Endothelial cell of hepatic sinusoid (primary cell): ENCODE measurements at regions not wholly inside any gene's neighbourhood (a gene's known extent, or its start where the extent isn't known, plus 50 kb on each side); places are given as distances from the start of the nearest gene placed in this dataset.
"Not testable (repeated sequence)": the region's sequence is repeated elsewhere in the genome, so short reads cannot be mapped to it uniquely, and the experiment has no call there.

Experiments used
- in situ Hi-C: cut with HindIII; loops from 2 replicates; pipeline ENCODE4 v1.10.0; 2017; ENCODE audit warnings: low sequenced_read_pairs

DNA sequence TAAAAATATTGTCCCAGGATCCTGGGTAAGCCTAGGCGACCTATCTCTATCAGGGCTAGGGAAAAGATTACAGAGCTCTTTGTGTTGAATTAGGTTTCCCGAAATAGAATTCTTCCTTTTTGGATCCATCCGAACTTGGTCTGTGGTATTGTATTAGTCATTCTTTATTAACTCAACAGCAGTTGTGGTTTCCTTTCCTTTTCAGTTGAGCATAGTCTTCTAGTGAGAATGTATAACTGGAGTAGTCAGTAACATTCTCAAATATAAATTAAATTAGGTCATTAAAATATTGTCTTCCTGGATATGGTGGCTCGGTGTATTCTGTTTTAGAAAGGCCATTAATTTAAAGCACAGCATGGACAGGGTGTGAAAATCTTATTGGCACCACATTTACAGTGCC lies 520.4 kb downstream of the NLGN4X start:
- in situ Hi-C loops, result no loop called here

DNA sequence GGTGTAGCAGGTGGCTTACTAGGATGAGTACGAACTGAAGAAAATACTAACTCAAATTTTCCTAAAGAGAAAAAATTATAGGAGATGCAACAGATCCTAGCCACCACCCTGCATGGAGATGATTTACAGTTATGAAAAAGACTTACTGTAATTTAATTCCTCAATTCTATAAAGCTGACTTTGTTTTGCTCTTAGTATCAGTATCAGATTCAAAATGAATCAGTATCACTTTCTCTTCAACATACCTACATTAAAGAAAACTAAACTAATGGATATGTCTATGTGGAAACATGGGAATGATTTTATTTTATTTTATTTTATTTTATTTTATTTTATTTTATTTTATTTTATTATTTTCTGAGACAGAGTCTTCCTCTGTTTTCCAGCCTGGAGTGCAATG lies 525.8 kb downstream of the NLGN4X start:
- in situ Hi-C loops, result no loop called here

DNA sequence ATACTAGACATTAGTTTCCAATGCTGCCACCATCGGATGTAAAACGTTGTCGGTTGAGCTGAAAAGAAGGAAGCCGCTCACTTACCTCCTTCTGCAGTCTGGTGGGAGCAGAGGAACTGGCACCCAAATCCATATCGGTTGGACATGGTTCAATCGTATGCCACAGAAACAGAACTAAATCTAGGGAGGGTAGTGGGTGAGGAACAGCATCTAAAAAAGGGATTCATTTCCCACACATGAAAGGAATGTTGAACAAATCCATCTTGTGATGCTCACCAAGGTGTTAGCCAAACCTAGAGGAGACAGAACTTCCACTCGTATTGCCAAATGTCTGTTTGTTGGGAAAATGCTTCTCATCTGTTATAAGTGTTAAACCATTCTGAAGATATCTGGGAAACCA lies 532.7 kb downstream of the NLGN4X start:
- in situ Hi-C loops, result no loop called here

DNA sequence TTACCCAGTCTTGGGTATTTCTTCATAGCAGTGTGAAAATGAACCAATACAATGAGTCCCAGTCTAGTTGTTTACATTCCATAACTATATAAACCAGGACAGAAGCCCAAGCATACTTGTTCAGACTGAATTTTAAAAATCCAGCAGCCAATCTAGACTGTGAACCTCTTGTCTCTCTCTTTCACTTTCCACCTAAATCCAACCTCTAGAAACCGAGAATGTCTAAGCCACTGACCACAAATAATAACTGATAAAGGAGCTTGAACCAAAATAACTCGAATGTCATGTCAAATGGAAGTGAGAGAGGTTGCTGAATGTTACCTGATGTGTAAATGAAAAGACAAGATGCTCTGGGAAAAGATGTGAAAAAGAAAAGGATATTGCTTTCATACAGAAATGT lies 544.7 kb downstream of the NLGN4X start:
- in situ Hi-C loops, result no loop called here

DNA sequence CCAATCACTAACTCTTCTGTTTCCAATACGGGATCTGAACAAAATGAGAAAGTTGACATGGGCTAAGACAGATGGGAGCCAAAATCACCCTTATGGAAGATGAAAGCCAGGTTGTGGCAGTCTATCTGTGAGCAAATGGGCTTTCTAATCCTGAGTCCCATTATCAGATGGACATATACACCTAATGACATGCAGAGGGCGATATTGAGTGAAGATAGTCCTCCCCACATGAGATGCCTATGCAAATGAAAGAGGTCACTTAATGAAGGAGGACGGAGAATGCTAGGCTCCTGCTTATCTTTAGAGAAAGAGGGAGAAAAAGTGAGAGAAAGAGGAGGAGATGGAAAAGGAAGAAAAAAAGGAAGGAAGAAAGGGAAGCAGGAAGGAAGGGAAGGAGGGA lies 547.5 kb downstream of the NLGN4X start:
- in situ Hi-C loops, result no loop called here

DNA sequence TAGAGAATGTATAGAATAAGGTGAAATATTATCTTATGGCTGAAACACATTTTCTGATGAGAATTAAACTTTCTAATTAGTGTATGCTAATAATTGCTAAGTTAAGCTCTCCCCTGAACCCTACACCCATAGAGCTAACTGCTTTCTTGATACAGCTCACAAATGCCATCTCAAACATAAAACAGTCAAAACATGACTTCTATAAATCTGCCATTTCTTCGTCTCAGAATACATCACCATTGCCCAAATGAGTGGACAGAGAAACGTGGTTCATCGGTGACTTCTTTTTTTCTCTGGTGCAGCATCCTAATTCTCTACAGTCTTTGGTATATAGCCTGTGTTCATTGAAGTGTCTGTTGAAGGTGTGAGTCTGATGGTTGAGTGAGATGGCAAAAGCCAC lies 554.6 kb downstream of the NLGN4X start:
- in situ Hi-C loops, result no loop called here

DNA sequence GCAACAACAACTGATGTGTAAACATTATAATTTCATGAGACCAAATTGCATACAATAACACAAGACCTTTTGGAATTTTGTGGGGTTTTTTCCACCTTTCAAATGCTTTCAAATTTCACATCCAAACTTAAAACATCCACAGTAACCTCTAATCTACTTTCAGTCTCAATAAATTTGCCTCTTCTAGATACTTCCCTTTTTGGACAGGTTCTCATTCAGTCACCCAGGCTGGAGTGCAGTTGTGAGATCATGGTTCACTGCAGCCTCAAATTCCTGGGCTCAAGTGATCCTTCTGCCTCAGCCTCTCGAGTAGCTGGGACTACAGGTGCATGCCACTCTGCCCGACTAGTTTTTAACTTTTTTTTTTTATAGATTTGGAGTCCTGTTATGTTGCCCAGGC lies 556.6 kb downstream of the NLGN4X start:
- in situ Hi-C loops, result no loop called here

DNA sequence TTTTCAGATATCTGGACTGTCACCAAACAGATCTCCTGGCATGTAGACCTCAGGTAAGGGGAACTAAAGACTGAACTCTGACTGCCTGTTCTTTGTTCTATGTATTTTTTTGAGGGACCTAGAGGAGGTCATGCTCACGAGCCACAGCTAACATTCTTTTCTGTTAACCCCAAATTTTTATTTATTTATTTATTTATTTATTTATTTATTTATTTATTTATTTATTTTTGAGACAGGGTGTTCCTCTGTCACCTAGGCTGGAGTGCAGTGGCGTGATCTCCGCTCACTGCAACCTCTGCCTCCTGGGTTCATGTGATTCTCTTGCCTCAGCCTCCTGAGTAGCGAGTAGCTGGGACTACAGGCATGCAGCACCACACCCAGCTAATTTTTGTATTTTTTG lies 562.0 kb downstream of the NLGN4X start:
- in situ Hi-C loops, result not testable (repeated sequence)

DNA sequence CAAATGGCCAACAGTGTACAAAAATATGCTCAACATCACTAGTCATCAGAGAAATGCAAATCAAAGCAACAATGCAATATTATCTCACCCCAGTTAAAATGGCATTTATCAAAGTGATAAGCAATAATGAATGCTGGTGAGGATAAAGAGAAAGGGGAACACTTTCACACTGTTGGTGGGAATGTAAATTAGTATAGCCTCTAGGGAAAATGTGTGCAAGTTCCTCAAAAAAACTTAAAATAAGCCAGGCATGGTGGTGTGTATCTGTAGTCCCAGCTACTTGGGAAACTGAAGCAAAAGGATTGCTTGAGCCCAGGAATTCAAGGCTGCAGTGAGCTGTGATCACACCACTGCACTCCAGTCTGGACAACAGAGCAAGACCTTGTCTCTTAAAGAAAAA lies 572.1 kb downstream of the NLGN4X start:
- in situ Hi-C loops, result no loop called here

DNA sequence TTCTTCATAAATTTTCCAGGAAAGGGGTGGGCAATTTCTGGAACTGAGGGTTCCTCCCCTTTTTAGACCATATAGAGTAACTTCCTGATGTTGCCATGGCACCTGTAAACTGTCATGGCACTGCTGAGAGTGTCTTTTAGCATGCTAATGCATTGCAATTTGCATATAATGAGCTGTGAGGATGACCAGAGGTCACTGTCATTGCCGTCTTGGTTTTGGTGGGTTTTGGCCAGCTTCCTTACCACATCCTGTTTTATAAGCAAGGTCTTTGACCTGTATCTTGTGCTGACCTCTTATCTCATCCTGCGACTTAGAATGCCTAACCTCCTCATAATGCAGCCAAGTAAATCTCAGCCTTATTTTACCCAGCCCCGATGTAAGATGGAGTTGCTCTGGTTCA lies 577.8 kb downstream of the NLGN4X start:
- in situ Hi-C loops, result loop anchor here (5.0 kb wide), 1 partner anchor 34 kb away; no protein-coding TSS in a partner anchor

DNA sequence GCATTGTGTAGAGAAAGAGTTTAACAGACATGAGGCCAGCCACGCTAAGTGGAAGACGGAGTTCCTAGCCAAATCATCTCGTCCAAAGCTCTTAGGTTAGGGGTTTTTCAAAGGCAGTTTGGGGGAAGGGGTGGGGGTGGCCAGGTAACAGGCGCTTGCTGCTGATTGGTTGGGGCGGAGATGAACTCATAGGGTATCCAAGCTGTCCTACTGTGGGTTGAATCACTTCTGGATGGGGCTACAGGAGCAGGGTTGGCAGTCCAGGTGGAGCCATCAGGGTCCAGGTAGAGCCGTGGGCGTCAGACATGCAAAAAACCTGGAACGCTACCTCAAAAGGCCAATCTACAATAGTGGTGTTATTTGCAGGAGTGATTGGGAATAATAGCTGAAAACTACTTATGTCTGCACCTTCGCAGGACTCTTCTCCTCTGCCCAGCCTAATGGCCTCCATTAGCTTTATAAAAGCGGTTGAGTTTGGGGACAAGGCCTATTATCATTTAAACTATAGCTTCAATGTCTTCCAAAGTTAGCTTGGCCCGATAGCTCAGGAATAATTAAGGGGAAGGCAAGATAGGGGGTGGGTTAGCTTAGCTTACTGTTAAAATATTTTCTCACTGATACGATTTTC lies 579.6 kb downstream of the NLGN4X start:
- in situ Hi-C loops, result no loop called here

DNA sequence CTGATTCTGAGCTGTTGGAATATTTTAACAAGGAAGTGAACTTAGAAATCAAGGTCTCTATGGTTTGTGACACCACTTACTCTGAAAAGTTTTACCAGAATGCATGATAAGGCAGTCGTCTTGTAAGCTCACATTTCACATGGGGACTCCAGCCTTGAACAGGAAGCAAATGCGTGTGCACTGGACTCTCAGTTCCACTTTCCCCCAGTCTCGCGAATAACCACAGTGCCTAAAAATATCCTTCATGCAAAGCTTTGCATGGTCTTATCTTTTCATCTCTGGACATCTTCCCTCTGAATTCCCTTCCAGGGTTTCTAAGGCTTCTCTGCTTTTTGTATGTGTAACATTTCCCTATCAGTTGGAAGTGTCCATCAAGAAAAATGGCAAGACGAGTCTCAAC lies 581.8 kb downstream of the NLGN4X start:
- in situ Hi-C loops, result no loop called here

DNA sequence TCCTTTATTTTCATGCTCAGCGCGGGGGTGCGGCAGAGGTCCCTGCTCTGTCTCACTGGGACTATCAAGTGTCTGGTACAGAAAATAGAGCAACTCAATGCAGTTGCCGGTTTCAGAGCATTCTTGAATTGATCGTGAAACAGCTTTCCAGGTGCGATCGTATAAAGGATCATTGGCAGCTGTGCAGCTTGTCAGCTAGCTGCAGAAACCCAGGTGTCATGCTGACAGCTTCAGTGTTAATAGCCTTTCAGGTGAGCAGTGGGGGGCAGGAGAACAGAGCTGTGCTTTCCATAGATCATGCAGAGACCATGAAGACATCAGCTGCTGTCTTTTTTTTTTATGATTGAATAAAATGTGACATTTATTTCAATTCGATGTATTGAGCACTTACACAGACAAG lies 583.9 kb downstream of the NLGN4X start:
- in situ Hi-C loops, result no loop called here

DNA sequence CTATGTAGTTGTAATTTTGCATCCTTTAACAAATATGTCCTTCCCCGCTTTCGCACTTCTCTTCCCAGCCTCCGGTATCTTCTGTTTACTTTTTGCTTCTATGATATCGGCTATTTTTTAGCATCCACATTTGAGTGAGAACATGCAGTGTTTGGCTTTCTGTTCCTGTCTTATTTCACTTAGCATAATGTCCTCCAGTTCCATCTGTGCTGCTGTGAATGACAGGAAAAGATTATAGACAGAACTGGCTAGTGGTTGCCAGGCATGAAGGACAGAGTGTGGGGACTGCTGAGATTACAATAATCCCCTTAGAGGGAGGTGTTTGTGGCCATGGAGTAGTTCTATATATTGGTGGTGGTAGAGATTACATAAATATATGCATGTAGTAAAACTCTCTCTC lies 588.6 kb downstream of the NLGN4X start:
- in situ Hi-C loops, result no loop called here

DNA sequence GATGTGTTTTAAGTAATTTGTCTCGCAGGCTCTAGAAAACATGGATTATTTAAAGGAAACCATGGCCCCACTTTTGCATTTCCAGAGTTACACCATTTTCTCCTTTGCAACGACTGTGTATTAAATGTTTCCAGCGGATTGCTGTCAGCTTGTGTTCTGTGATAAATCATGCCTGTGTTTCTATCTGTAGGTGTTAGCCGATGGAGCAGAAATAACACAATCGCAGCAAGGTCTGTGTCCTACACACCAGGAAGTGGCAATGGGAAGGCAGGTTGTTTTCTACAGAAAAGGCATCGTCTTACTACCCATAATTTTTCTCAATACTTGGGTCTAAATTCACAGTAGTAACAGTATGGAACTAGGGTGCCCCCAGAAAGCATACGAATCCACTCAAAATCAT lies 590.1 kb downstream of the NLGN4X start:
- in situ Hi-C loops, result no loop called here

DNA sequence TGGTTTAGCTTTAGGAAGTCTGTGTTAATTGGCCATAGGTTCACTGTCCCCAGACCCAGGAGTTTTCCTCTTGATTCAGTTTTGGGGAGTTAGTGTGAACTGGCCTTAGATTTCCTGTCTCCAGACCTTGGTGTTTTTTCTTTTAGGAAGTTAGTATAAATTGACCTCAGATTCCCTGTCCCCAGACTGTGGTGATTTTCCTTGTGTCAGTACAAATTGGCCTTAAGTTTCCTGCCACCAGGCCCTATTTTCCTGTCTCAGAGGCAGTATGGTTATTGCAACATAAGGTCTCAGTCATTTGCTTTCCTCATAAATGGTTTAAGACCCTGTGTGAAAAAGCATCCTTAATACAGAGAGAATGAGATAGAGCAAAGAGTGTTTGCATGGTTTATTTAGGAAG lies 595.8 kb downstream of the NLGN4X start:
- in situ Hi-C loops, result no loop called here

DNA sequence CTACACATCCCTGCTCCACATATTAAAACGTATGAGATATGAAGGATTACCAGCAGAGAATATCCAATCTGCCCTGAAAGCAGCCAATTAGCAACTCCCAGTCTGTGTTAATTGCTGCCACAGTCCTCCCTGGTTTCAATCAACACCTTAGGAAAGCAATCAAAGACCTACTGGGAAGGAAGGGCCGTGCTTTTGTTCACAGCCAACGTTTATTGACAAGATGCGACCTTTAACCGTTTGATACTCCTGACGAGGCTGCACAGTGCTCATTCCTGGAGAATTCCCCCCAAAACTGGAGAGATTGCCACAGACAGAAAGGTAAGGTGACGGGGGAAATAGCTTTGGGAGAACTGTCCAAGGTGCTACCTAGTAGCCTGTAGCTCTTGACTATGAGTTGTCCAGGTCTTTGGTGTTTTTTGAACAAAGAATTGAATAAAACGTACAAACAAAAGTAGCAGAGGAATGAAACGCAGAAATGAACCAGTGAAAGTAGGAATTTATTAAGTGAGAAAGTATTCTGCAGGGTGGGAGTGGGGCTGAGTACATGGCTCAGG lies 596.5 kb downstream of the NLGN4X start:
- in situ Hi-C loops, result no loop called here

DNA sequence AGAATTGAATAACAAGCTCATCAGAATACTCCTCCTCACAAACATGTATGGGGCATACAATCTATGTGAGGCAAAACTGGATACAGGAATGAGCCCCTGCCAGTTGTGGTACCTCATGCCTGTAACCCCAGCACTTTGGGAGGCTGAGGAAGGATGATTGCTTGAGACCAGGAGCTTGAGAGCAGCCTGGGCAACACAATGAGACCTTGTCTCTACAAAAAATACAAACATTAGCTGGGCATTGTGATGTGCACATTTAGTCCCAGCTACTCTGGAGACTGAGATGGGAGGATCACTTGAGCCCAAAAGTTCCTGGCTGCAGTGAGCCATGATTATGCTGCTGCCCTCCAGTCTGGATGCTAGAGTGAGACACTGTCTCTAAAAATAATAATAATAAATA lies 611.0 kb downstream of the NLGN4X start:
- in situ Hi-C loops, result loop anchor here (5.0 kb wide), 1 partner anchor 35 kb away; no protein-coding TSS in a partner anchor

DNA sequence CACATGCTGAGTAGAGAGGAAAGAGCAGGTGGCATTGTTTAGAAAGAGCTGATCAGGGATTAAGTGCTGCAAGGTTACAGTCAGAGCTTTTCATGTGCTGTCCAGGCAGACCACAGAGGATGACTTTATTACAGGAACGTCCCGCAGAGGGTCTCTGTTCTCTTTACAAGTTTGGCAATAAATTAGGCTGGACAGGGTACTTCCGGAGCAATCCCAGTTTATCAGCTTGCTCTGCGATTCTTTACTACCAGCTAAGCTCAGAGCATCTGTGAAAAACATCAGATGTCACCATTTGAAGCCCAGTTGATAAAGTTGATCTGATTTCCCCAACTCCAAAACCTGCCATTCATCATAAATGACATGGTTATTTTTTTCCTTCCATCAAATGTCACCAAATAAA lies 633.1 kb downstream of the NLGN4X start:
- in situ Hi-C loops, result no loop called here

DNA sequence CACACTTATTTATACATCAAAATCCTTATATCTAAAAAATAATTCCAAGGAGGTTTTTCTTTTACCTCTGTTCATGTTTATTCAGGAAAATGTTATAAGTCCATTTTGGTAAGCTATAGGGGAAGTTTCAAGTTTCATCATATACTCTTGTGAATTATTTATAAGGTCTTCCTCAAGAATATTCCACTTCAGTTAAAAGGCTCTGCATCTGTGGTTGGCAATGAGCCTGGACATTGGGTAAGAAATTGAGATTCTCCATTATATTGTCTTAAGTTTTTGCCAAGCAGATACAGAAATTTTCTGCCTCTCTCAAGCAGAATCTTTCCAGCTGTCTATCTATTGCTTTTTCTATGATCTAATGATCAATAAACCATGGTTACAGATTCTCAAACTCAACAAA lies 641.9 kb downstream of the NLGN4X start:
- in situ Hi-C loops, result no loop called here

DNA sequence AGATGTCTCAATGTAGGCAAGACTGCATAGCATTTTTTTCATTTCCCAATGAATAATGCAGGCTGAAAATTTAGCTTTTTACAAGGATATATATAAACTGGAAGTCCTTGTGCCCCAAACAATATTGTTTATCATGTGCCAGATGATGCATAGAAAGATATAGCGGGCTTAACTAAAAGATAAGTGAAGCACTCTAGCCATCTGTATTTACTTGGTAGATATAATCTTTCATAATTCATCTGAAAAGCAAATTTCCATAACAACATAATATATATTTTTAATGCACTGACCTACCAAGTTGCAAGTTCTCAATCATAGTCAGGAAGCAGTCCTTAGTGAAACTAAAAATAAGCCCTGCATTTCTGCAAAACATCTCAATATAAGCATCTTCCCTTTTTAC lies 653.3 kb downstream of the NLGN4X start:
- in situ Hi-C loops, result no loop called here

DNA sequence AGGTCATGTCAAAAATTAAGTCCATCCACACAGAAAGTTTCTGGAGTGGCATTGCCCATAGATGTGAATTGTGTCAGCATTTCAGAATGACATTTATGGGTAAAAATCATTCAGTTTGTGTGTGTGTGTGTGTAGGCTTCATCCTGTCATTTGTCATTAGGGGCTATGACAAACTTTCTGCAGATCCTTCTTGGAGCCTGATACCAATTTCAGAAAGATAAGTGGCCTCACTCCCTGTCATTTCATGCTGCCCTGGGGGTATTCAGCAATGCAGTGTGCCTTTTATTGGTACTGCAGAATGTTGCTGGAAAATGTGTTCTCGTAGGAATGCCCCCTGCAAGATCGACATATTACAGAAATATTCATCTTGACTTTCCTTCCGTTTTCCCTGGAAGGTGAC lies 659.7 kb downstream of the NLGN4X start:
- in situ Hi-C loops, result no loop called here

DNA sequence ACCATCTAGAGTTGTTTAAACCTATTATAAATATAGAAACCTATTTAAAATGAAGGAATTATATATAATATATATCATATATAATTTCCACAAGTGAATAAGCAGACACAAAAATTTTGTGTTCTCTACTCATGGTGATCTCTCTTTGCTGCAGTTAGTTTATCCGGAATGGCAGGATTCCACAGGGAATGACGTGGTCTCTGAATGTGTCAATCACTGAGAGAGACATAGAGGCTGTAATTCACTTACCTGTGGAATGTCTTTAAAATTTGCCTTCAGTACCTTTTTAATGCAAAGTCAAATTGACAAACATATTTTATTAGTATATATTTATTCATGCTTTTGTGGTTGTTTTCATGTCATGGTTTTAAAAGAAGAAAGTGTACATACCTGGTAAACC lies 669.3 kb downstream of the NLGN4X start:
- in situ Hi-C loops, result no loop called here
